GM23338 (cell line): ENCODE measurements at regions not wholly inside any gene's neighbourhood (a gene's known extent, or its start where the extent isn't known, plus 50 kb on each side); places are given as distances from the start of the nearest gene placed in this dataset.
A peak's percentile ranks its signal among the peaks of the same experiment; 100 is the strongest.

ENCODE experiments used
- ATAC-seq: fragments of 200-7000 bp; cut with Tn5 transposase; 3 replicates; pipeline ENCODE4 v1.9.1; 2020
- DNase-seq: peaks from one replicate; pipeline ENCODE4 v3.0.0-alpha.2; 2015; ENCODE audit warnings: low spot score
- H2AFZ ChIP-seq: fragments of 200-600 bp; sonication (generic); 2 replicates; pipeline ENCODE4 v1.8.0; 2016; ENCODE audit warnings: antibody characterized with exemption, mild to moderate bottlenecking, moderate library complexity
- H3F3A ChIP-seq: fragments of 200-600 bp; sonication (generic); replicated peaks from 2 replicates; pipeline ENCODE4 v1.8.0; 2017; ENCODE audit warnings: antibody characterized with exemption, mixed run types, low read depth
- H3K27ac ChIP-seq: fragments of 200-600 bp; sonication (generic); 2 replicates; pipeline ENCODE4 v1.6.1; 2016; ENCODE audit warnings: low read depth
- H3K27me3 ChIP-seq: fragments of 200-600 bp; sonication (generic); 2 replicates; pipeline ENCODE4 v1.8.0; 2016; ENCODE audit warnings: mild to moderate bottlenecking, mixed run types, moderate library complexity; ENCODE audit not compliant: insufficient read depth
- H3K36me3 ChIP-seq: fragments of 200-600 bp; sonication (generic); 2 replicates; pipeline ENCODE4 v1.8.0; 2016; ENCODE audit warnings: mild to moderate bottlenecking; ENCODE audit not compliant: insufficient read depth
- H3K4me1 ChIP-seq: fragments of 200-600 bp; sonication (generic); 2 replicates; pipeline ENCODE4 v1.8.0; 2016; ENCODE audit warnings: mild to moderate bottlenecking, moderate library complexity; ENCODE audit not compliant: insufficient read depth
- H3K4me2 ChIP-seq: fragments of 200-600 bp; sonication (generic); 2 replicates; pipeline ENCODE4 v1.7.1; 2017; ENCODE audit warnings: mixed run types
- H3K4me3 ChIP-seq: fragments of 200-600 bp; sonication (generic); 2 replicates; pipeline ENCODE4 v1.6.1; 2016; ENCODE audit warnings: mixed run types
- H3K79me2 ChIP-seq: fragments of 200-600 bp; sonication (generic); replicated peaks from 2 replicates; pipeline ENCODE4 v1.8.0; 2017; ENCODE audit warnings: mild to moderate bottlenecking; ENCODE audit not compliant: insufficient read depth
- H3K9me2 ChIP-seq: fragments of 200-600 bp; sonication (generic); 2 replicates; pipeline ENCODE4 v1.8.0; 2017; ENCODE audit not compliant: insufficient read depth
- H4K20me1 ChIP-seq: fragments of 200-600 bp; sonication (generic); replicated peaks from 2 replicates; pipeline ENCODE4 v1.8.0; 2017; ENCODE audit warnings: mild to moderate bottlenecking; ENCODE audit not compliant: insufficient read depth
- H3K27ac Mint-ChIP-seq: 2 replicates; pipeline ENCODE4 v1.8.0; 2020; ENCODE audit warnings: inconsistent platforms, mild to moderate bottlenecking, moderate library complexity, mixed read lengths
- H3K27me3 Mint-ChIP-seq: 3 replicates; pipeline ENCODE4 v1.8.0; 2022; ENCODE audit warnings: low read depth, mild to moderate bottlenecking, moderate library complexity, mixed read lengths, inconsistent platforms; ENCODE audit not compliant: insufficient read depth, poor library complexity
- H3K36me3 Mint-ChIP-seq: 3 replicates; pipeline ENCODE4 v1.8.0; 2021; ENCODE audit warnings: low read depth, mild to moderate bottlenecking, inconsistent platforms, moderate library complexity, mixed read lengths
- H3K4me1 Mint-ChIP-seq: 3 replicates; pipeline ENCODE4 v1.8.0; 2020; ENCODE audit warnings: mild to moderate bottlenecking, inconsistent platforms, mixed read lengths
- H3K4me3 Mint-ChIP-seq: 3 replicates; pipeline ENCODE4 v1.8.0; 2021; ENCODE audit warnings: moderate library complexity, mild to moderate bottlenecking, inconsistent platforms, mixed read lengths
- H3K9me3 Mint-ChIP-seq: 3 replicates; pipeline ENCODE4 v1.8.0; 2020; ENCODE audit warnings: moderate library complexity, mild to moderate bottlenecking, inconsistent platforms, mixed read lengths
- CREB1 ChIP-seq: fragments of 250-450 bp; sonication (Bioruptor Pico); IDR thresholded peaks from 2 replicates; pipeline ENCODE4 v1.5.0; 2020; ENCODE audit warnings: low read depth, mild to moderate bottlenecking, moderate library complexity
- EZH2 ChIP-seq: fragments of 200-600 bp; sonication (generic); IDR thresholded peaks from one replicate; pipeline ENCODE4 v1.8.0; 2017; ENCODE audit warnings: antibody characterized with exemption, mild to moderate bottlenecking, low read depth; ENCODE audit not compliant: unreplicated experiment
- NANOG ChIP-seq: IDR thresholded peaks from 2 replicates; pipeline ENCODE4 v1.6.1; 2016; ENCODE audit warnings: antibody characterized with exemption, borderline replicate concordance
- POLR2AphosphoS5 ChIP-seq: IDR thresholded peaks from 2 replicates; pipeline ENCODE4 v1.6.1; 2016; ENCODE audit warnings: antibody characterized with exemption, low read depth
- STAT1 ChIP-seq: IDR thresholded peaks from one replicate; pipeline ENCODE4 v1.6.1; 2016; ENCODE audit warnings: antibody characterized with exemption; ENCODE audit not compliant: unreplicated experiment
- ZNF114 ChIP-seq: fragments of 250-450 bp; sonication (Bioruptor Pico); IDR thresholded peaks from 2 replicates; pipeline ENCODE4 v1.5.0; 2020; ENCODE audit warnings: mild to moderate bottlenecking, moderate library complexity
- TF ChIP-seq, protein P1 (sequence below): fragments of 250-450 bp; sonication (Bioruptor Pico); IDR thresholded peaks from 2 replicates; pipeline ENCODE4 v1.5.0; 2020; ENCODE audit warnings: mild to moderate bottlenecking, moderate library complexity
- TF ChIP-seq, protein P2 (sequence below), 2 experiments: fragments of 200-600 bp in 1 of 2; sonication (generic) in 1 of 2; conservative IDR thresholded peaks; 2 replicates each; pipeline versions ENCODE4 v1.5.1 to v1.6.1; 2016 to 2017; ENCODE audit warnings: antibody characterized with exemption in 2 of 2, low read depth in 2 of 2, mild to moderate bottlenecking in 2 of 2, moderate library complexity in 1 of 2
- TF ChIP-seq, protein P3 (sequence below): IDR thresholded peaks from one replicate; pipeline ENCODE4 v1.6.1; 2018; ENCODE audit warnings: antibody characterized with exemption; ENCODE audit not compliant: unreplicated experiment

DNA sequence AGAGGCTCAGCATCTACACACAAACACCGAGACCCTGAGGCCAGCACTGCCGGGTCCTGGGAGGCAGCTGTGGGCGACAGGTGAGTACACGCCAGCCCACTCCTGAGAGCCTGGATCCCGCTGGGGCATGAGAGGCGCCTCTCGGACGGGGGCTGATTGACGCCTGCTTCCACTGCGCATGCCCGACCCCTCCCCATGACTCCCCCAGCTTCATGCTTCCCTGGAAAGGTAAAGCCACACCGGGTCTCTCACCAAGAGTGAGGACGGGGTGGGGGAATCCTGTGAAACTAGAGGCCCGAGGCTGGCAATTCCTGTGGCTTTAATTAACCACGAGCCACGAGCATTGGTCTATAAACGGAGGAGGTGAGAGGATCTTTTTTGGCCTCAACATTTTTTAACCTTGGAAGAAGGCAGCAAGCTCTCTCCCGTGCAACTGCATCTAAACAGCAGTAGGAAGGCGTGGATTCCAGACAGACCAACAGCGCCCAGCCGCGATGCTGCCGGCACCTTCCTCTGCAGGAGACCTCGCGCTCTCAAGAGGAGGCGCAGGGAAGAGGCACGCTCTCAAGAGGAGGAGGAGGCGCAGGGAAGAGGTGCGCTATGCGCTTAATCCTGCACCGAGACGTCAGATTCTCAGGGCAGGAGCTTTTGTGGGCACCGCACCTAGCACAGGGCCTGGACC lies 71.8 kb upstream of the METRNL start:
- TF ChIP-seq CREB1 (no peak), POLR2AphosphoS5 (no peak), EZH2 (no peak), ZNF114 (CRISPR knock-in tag) (no peak), STAT1 (no peak), NANOG (no peak)
- TF ChIP-seq, protein P1, sequence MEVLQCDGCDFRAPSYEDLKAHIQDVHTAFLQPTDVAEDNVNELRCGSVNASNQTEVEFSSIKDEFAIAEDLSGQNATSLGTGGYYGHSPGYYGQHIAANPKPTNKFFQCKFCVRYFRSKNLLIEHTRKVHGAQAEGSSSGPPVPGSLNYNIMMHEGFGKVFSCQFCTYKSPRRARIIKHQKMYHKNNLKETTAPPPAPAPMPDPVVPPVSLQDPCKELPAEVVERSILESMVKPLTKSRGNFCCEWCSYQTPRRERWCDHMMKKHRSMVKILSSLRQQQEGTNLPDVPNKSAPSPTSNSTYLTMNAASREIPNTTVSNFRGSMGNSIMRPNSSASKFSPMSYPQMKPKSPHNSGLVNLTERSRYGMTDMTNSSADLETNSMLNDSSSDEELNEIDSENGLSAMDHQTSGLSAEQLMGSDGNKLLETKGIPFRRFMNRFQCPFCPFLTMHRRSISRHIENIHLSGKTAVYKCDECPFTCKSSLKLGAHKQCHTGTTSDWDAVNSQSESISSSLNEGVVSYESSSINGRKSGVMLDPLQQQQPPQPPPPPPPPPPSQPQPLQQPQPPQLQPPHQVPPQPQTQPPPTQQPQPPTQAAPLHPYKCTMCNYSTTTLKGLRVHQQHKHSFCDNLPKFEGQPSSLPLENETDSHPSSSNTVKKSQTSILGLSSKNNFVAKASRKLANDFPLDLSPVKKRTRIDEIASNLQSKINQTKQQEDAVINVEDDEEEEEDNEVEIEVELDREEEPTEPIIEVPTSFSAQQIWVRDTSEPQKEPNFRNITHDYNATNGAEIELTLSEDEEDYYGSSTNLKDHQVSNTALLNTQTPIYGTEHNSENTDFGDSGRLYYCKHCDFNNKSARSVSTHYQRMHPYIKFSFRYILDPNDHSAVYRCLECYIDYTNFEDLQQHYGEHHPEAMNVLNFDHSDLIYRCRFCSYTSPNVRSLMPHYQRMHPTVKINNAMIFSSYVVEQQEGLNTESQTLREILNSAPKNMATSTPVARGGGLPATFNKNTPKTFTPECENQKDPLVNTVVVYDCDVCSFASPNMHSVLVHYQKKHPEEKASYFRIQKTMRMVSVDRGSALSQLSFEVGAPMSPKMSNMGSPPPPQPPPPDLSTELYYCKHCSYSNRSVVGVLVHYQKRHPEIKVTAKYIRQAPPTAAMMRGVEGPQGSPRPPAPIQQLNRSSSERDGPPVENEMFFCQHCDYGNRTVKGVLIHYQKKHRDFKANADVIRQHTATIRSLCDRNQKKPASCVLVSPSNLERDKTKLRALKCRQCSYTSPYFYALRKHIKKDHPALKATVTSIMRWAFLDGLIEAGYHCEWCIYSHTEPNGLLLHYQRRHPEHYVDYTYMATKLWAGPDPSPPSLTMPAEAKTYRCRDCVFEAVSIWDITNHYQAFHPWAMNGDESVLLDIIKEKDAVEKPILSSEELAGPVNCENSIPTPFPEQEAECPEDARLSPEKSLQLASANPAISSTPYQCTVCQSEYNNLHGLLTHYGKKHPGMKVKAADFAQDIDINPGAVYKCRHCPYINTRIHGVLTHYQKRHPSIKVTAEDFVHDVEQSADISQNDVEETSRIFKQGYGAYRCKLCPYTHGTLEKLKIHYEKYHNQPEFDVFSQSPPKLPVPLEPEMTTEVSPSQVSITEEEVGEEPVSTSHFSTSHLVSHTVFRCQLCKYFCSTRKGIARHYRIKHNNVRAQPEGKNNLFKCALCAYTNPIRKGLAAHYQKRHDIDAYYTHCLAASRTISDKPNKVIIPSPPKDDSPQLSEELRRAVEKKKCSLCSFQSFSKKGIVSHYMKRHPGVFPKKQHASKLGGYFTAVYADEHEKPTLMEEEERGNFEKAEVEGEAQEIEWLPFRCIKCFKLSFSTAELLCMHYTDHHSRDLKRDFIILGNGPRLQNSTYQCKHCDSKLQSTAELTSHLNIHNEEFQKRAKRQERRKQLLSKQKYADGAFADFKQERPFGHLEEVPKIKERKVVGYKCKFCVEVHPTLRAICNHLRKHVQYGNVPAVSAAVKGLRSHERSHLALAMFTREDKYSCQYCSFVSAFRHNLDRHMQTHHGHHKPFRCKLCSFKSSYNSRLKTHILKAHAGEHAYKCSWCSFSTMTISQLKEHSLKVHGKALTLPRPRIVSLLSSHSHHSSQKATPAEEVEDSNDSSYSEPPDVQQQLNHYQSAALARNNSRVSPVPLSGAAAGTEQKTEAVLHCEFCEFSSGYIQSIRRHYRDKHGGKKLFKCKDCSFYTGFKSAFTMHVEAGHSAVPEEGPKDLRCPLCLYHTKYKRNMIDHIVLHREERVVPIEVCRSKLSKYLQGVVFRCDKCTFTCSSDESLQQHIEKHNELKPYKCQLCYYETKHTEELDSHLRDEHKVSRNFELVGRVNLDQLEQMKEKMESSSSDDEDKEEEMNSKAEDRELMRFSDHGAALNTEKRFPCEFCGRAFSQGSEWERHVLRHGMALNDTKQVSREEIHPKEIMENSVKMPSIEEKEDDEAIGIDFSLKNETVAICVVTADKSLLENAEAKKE (CRISPR knock-in tag), result no peak
- TF ChIP-seq, protein P2, sequence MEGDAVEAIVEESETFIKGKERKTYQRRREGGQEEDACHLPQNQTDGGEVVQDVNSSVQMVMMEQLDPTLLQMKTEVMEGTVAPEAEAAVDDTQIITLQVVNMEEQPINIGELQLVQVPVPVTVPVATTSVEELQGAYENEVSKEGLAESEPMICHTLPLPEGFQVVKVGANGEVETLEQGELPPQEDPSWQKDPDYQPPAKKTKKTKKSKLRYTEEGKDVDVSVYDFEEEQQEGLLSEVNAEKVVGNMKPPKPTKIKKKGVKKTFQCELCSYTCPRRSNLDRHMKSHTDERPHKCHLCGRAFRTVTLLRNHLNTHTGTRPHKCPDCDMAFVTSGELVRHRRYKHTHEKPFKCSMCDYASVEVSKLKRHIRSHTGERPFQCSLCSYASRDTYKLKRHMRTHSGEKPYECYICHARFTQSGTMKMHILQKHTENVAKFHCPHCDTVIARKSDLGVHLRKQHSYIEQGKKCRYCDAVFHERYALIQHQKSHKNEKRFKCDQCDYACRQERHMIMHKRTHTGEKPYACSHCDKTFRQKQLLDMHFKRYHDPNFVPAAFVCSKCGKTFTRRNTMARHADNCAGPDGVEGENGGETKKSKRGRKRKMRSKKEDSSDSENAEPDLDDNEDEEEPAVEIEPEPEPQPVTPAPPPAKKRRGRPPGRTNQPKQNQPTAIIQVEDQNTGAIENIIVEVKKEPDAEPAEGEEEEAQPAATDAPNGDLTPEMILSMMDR (conservative IDR thresholded peaks at IDR 0.05; ENCODE audit: low read depth in 2 of 2), result no peak
- TF ChIP-seq, protein P3, sequence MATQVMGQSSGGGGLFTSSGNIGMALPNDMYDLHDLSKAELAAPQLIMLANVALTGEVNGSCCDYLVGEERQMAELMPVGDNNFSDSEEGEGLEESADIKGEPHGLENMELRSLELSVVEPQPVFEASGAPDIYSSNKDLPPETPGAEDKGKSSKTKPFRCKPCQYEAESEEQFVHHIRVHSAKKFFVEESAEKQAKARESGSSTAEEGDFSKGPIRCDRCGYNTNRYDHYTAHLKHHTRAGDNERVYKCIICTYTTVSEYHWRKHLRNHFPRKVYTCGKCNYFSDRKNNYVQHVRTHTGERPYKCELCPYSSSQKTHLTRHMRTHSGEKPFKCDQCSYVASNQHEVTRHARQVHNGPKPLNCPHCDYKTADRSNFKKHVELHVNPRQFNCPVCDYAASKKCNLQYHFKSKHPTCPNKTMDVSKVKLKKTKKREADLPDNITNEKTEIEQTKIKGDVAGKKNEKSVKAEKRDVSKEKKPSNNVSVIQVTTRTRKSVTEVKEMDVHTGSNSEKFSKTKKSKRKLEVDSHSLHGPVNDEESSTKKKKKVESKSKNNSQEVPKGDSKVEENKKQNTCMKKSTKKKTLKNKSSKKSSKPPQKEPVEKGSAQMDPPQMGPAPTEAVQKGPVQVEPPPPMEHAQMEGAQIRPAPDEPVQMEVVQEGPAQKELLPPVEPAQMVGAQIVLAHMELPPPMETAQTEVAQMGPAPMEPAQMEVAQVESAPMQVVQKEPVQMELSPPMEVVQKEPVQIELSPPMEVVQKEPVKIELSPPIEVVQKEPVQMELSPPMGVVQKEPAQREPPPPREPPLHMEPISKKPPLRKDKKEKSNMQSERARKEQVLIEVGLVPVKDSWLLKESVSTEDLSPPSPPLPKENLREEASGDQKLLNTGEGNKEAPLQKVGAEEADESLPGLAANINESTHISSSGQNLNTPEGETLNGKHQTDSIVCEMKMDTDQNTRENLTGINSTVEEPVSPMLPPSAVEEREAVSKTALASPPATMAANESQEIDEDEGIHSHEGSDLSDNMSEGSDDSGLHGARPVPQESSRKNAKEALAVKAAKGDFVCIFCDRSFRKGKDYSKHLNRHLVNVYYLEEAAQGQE, result no peak
- no peaks in the 10 kb centered on the region for H3F3A ChIP-seq
- no peaks in the 10 kb centered on the region for H3K9me2 ChIP-seq
- Mint-ChIP-seq H3K9me3 (no peaks in the 10 kb centered on the region), H3K4me3 (no peak overlapping the region), H3K4me1 (peaks cover 12% of the 10 kb centered on the region), H3K27me3 (peaks cover 9% of the 10 kb centered on the region), H3K36me3 (peaks cover 18% of the 10 kb centered on the region), H3K27ac (no peak overlapping the region)
- no peaks in the 10 kb centered on the region for H3K27me3 ChIP-seq
- H3K27ac ChIP-seq, result 0 out of 2 replicates have a peak overlapping the region, but pooled peaks have one; percentile 32
- no peaks in the 10 kb centered on the region for H3K36me3 ChIP-seq
- no peaks in the 10 kb centered on the region for H4K20me1 ChIP-seq
- no peak for DNase-seq
- no peak overlapping the region for H2AFZ ChIP-seq
- H3K4me2 ChIP-seq, result no peak overlapping the region
- H3K79me2 ChIP-seq, result no peaks in the 10 kb centered on the region
- no peak for ATAC-seq
- H3K4me3 ChIP-seq, result no peak overlapping the region
- H3K4me1 ChIP-seq, result no peaks in the 10 kb centered on the region
